ENCODE measurements at regions not wholly inside any gene's neighbourhood (a gene's known extent, or its start where the extent isn't known, plus 50 kb on each side); places are given as distances from the start of the nearest gene placed in this dataset.
"Not testable (repeated sequence)": the region's sequence is repeated elsewhere in the genome, so short reads cannot be mapped to it uniquely, and the experiment has no call there.

- DNase-seq, result no peak
Measured at GRCh38 chr2:111252436-111252835, 131.7 kb downstream of the BCL2L11 start.

- DNase-seq, result not testable (repeated sequence)
Measured at GRCh38 chr2:111254916-111255315, 134.2 kb downstream of the BCL2L11 start.

GRCh38 chr2:111256628-111257027 is 135.9 kb downstream of the BCL2L11 start:
- DNase-seq, result not testable (repeated sequence)

- DNase-seq, result not testable (repeated sequence)
Measured at GRCh38 chr2:111257607-111258006, 136.9 kb downstream of the BCL2L11 start.

GRCh38 chr2:111258318-111258717 is 137.6 kb downstream of the BCL2L11 start:
- not testable (repeated sequence) for DNase-seq

- DNase-seq, result not testable (repeated sequence)
Measured at GRCh38 chr2:111262627-111263379, 142.1 kb downstream of the BCL2L11 start.

- DNase-seq, result not testable (repeated sequence)
Measured at GRCh38 chr2:111263380-111264017, 142.8 kb downstream of the BCL2L11 start.

GRCh38 chr2:111264956-111265355 is 144.2 kb downstream of the BCL2L11 start:
- not testable (repeated sequence) for DNase-seq

- DNase-seq, result not testable (repeated sequence)
Measured at GRCh38 chr2:111266556-111266955, 145.8 kb downstream of the BCL2L11 start.

- not testable (repeated sequence) for DNase-seq
Measured at GRCh38 chr2:111267038-111267437, 146.3 kb downstream of the BCL2L11 start.

GRCh38 chr2:111269761-111270323 is 149.1 kb downstream of the BCL2L11 start:
- DNase-seq, result not testable (repeated sequence)

GRCh38 chr2:111270569-111270968 is 149.9 kb downstream of the BCL2L11 start:
- not testable (repeated sequence) for DNase-seq

- DNase-seq, result not testable (repeated sequence)
Measured at GRCh38 chr2:111271647-111272304, 151.1 kb downstream of the BCL2L11 start.

- not testable (repeated sequence) for DNase-seq
Measured at GRCh38 chr2:111273007-111273406, 152.3 kb downstream of the BCL2L11 start.

- DNase-seq, result not testable (repeated sequence)
Measured at GRCh38 chr2:111275047-111275853, 154.5 kb downstream of the BCL2L11 start.

GRCh38 chr2:111275854-111276171 is 155.1 kb downstream of the BCL2L11 start:
- not testable (repeated sequence) for DNase-seq

GRCh38 chr2:111278133-111278532 is 157.4 kb downstream of the BCL2L11 start:
- not testable (repeated sequence) for DNase-seq

- DNase-seq, result not testable (repeated sequence)
Measured at GRCh38 chr2:111280709-111281286, 160.1 kb downstream of the BCL2L11 start.

- not testable (repeated sequence) for DNase-seq
Measured at GRCh38 chr2:111282162-111282561, 161.4 kb downstream of the BCL2L11 start.

- DNase-seq, result not testable (repeated sequence)
Measured at GRCh38 chr2:111287646-111288568, 167.2 kb downstream of the BCL2L11 start.

GRCh38 chr2:111290370-111290769 is 169.7 kb downstream of the BCL2L11 start:
- not testable (repeated sequence) for DNase-seq
